RWPE2 (cell line): ENCODE measurements at regions not wholly inside any gene's neighbourhood (a gene's known extent, or its start where the extent isn't known, plus 50 kb on each side); places are given as distances from the start of the nearest gene placed in this dataset.

Experiments used
- ATAC-seq: fragments of 200-7000 bp; cut with Tn5 transposase; 3 replicates; pipeline ENCODE4 v1.9.1; 2021; ENCODE audit warnings: low read depth
- DNase-seq: peaks from one replicate; pipeline ENCODE4 v3.0.0-alpha.2; 2020; ENCODE audit warnings: low spot score
- H3K27ac ChIP-seq: fragments of 450-650 bp; 2 replicates; pipeline ENCODE4 v1.5.1; 2017; ENCODE audit warnings: mild to moderate bottlenecking; ENCODE audit not compliant: poor library complexity, severe bottlenecking
- H3K27me3 ChIP-seq: fragments of 250-450 bp; sonication (Bioruptor Pico); 2 replicates; pipeline ENCODE4 v1.5.1; 2021; ENCODE audit warnings: mild to moderate bottlenecking, moderate library complexity; ENCODE audit not compliant: insufficient read depth, poor library complexity, severe bottlenecking
- H3K36me3 ChIP-seq: fragments of 250-450 bp; sonication (Bioruptor Pico); 2 replicates; pipeline ENCODE4 v1.5.1; 2020; ENCODE audit warnings: low read depth, mild to moderate bottlenecking, moderate library complexity
- H3K4me1 ChIP-seq: fragments of 250-450 bp; sonication (Bioruptor Pico); 2 replicates; pipeline ENCODE4 v1.5.1; 2021; ENCODE audit warnings: mild to moderate bottlenecking, moderate library complexity; ENCODE audit not compliant: insufficient read depth, poor library complexity, severe bottlenecking
- H3K4me3 ChIP-seq: fragments of 250-450 bp; sonication (Bioruptor Pico); 2 replicates; pipeline ENCODE4 v1.5.1; 2021; ENCODE audit warnings: mild to moderate bottlenecking, moderate library complexity; ENCODE audit not compliant: severe bottlenecking
- H3K9me3 ChIP-seq: fragments of 250-450 bp; sonication (Bioruptor Pico); 2 replicates; pipeline ENCODE4 v1.5.1; 2021; ENCODE audit warnings: mild to moderate bottlenecking, moderate library complexity; ENCODE audit not compliant: severe bottlenecking
- TF ChIP-seq, protein P1 (sequence below): fragments of 450-650 bp; IDR thresholded peaks from one replicate; pipeline ENCODE4 v1.5.1; 2017; ENCODE audit warnings: mild to moderate bottlenecking, moderate library complexity; ENCODE audit not compliant: poor library complexity, severe bottlenecking

- no peaks in the 10 kb centered on the region for H3K36me3 ChIP-seq
These were observed 209.2 kb downstream of the FOXL1 start for GRCh38 chr16:86787538-86787937.

GRCh38 chr16:86789621-86790051, 211.3 kb downstream of the FOXL1 start:
- no peak for DNase-seq
- TF ChIP-seq, protein P1, sequence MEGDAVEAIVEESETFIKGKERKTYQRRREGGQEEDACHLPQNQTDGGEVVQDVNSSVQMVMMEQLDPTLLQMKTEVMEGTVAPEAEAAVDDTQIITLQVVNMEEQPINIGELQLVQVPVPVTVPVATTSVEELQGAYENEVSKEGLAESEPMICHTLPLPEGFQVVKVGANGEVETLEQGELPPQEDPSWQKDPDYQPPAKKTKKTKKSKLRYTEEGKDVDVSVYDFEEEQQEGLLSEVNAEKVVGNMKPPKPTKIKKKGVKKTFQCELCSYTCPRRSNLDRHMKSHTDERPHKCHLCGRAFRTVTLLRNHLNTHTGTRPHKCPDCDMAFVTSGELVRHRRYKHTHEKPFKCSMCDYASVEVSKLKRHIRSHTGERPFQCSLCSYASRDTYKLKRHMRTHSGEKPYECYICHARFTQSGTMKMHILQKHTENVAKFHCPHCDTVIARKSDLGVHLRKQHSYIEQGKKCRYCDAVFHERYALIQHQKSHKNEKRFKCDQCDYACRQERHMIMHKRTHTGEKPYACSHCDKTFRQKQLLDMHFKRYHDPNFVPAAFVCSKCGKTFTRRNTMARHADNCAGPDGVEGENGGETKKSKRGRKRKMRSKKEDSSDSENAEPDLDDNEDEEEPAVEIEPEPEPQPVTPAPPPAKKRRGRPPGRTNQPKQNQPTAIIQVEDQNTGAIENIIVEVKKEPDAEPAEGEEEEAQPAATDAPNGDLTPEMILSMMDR, result no peak
- no peak overlapping the region for H3K27ac ChIP-seq
- H3K36me3 ChIP-seq, result no peaks in the 10 kb centered on the region
- no peak overlapping the region for H3K4me3 ChIP-seq
- no peak for ATAC-seq
- no peaks in the 10 kb centered on the region for H3K4me1 ChIP-seq
- H3K9me3 ChIP-seq, result no peaks in the 10 kb centered on the region
- H3K27me3 ChIP-seq, result peaks cover 5% of the 10 kb centered on the region

More at GRCh38 chr16:86787538-86787937, 209.2 kb downstream of the FOXL1 start:
- Histone ChIP-seq H3K4me1 (peaks cover 7% of the 10 kb centered on the region), H3K27me3 (peaks cover 2% of the 10 kb centered on the region), H3K9me3 (no peaks in the 10 kb centered on the region), H3K27ac (no peak overlapping the region), H3K4me3 (no peak overlapping the region)
- TF ChIP-seq, protein P1, result no peak
- DNase-seq (no peak), ATAC-seq (no peak)

DNA sequence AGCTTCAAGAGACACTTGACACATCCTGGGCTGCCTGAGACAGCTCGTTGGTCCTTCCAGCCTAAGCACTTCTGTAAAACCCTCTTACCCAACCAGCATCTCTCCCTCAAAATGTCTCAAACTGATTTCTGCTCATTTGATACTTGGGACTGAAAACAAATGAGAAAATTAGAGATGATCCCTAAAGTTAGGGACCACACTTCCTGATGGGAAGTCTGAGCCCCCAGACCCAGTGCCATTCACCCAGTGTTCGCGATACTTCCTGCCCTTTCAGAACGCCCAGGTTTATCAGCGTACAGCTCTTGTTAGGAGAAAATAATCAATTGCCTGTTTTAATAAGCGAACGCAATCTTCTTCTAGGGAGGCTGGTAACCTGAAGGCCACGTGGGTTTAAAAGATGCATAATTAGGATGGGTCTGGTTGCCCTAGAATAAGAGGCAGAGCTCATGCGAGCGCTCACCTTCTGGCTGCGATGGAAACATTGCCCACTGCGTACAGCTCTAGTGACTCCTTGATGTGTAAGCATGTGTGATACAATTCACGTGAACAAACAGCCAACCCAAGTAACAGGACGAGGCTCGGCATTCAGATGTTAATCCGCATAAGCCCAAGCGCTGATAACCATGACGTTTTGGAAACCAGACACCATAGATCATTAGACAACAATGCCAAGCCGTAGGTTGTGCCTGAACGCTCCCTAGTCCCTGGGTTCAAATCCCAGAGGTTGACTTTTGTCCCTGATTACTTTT, 213.1 kb downstream of the FOXL1 start:
- no peak overlapping the region for H3K27ac ChIP-seq
- H3K36me3 ChIP-seq, result no peaks in the 10 kb centered on the region
- H3K4me3 ChIP-seq, result no peak overlapping the region
- no peaks in the 10 kb centered on the region for H3K9me3 ChIP-seq
- H3K4me1 ChIP-seq, result no peaks in the 10 kb centered on the region
- DNase-seq, result no peak
- TF ChIP-seq, protein P1, result no peak
- H3K27me3 ChIP-seq, result peaks cover 5% of the 10 kb centered on the region
- no peak for ATAC-seq

DNA sequence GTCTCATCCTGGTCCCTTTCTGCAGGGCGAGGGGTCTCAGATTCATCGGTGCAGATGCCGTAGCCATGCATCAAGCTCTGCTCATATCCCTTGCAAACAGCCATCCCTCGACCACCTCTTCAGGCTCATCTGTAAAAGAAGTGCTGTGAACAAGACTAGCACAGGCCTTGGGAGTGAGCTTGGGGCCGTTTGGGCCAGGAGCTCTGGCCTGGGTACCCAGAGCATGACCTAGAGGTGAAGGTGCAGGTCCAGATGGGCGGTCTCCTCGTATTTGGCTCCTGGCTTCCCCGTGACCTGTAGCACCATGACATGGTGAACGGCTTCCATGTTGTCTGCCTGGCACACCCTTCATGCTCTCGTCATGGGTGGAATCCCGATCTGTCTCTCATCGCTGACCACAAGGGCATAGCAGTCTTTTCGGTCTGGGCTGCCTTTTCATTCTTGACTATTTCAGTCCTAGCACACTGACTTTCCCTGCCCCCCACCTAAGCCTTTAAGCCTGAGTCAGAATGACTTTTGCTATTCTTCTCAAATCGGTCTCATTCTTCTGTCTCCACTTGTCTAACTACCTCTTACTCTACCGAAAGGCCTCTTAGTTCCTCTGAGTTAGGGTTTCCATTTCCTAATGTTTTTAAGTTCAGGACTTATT, 216.0 kb downstream of the FOXL1 start:
- no peak for ATAC-seq
- H3K27ac ChIP-seq, result no peak overlapping the region
- no peak for DNase-seq
- no peaks in the 10 kb centered on the region for H3K36me3 ChIP-seq
- H3K9me3 ChIP-seq, result no peaks in the 10 kb centered on the region
- TF ChIP-seq, protein P1, result no peak
- H3K27me3 ChIP-seq, result peaks cover 5% of the 10 kb centered on the region
- H3K4me3 ChIP-seq, result no peak overlapping the region
- no peaks in the 10 kb centered on the region for H3K4me1 ChIP-seq

DNA sequence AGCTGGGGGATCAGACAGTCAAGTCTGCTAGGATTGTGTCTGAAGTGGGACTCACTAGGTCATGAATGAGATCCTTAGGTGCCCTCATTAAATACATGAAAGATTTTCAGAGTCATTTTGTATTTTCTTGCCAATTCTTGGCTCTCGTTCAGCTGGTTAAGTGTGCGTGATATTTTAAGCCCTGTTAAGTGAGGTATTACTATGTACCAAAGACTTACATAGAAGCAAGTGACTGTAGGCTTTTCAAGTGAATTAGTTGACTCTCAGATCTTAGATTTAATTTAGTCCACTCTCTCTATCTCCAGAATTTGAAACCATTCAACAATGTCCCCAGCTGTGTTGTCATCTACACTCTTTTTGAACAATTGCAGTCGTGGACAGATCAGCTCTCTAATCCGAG, 219.4 kb downstream of the FOXL1 start:
- no peak for DNase-seq
- TF ChIP-seq, protein P1, result no peak
- H3K27me3 ChIP-seq, result peaks cover 8% of the 10 kb centered on the region

More for the DNA sequence above, 219.4 kb downstream of the FOXL1 start:
- H3K9me3 ChIP-seq, result no peaks in the 10 kb centered on the region
- no peaks in the 10 kb centered on the region for H3K4me1 ChIP-seq
- H3K36me3 ChIP-seq, result no peaks in the 10 kb centered on the region
- H3K27ac ChIP-seq, result no peak overlapping the region
- H3K4me3 ChIP-seq, result no peak overlapping the region
- ATAC-seq, result no peak
